ENCODE measurements at regions not wholly inside any gene's neighbourhood (a gene's known extent, or its start where the extent isn't known, plus 50 kb on each side); places are given as distances from the start of the nearest gene placed in this dataset.

DNA sequence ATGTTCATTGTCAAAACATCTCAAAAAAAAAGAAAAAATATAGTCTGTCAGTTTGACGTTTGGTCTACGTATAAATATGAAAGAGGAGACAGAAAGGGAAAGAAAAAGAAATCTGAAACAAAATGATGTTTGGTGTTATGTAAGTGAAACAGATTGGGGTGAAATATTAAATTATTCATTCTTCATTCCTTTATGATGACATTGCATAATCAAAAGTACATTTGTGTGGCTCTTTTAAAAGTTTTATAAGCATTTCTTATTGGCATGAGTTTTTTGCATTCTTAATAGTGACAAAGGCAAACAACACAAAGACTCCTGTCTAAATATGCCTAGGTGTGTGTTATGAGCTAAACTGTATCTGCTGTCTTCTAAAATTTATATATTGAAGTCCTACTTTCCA lies 232.6 kb downstream of the EFNB2 start:
- no peak for TF ChIP-seq EZH2phosphoT487 (IDR thresholded peaks at IDR 0.05; ENCODE audit: insufficient read depth, low read depth)
- no peak for TF ChIP-seq EZH2 (IDR thresholded peaks at IDR 0.05; ENCODE audit: insufficient read depth, poor library complexity, severe bottlenecking)
